RWPE2 (cell line): ENCODE measurements at regions not wholly inside any gene's neighbourhood (a gene's known extent, or its start where the extent isn't known, plus 50 kb on each side); places are given as distances from the start of the nearest gene placed in this dataset.

Experiments
- ATAC-seq: fragments of 200-7000 bp; cut with Tn5 transposase; 3 replicates; pipeline ENCODE4 v1.9.1; 2021; ENCODE audit warnings: low read depth
- DNase-seq: peaks from one replicate; pipeline ENCODE4 v3.0.0-alpha.2; 2020; ENCODE audit warnings: low spot score
- H3K27ac ChIP-seq: fragments of 450-650 bp; 2 replicates; pipeline ENCODE4 v1.5.1; 2017; ENCODE audit warnings: mild to moderate bottlenecking; ENCODE audit not compliant: poor library complexity, severe bottlenecking
- H3K27me3 ChIP-seq: fragments of 250-450 bp; sonication (Bioruptor Pico); 2 replicates; pipeline ENCODE4 v1.5.1; 2021; ENCODE audit warnings: mild to moderate bottlenecking, moderate library complexity; ENCODE audit not compliant: insufficient read depth, poor library complexity, severe bottlenecking
- H3K36me3 ChIP-seq: fragments of 250-450 bp; sonication (Bioruptor Pico); 2 replicates; pipeline ENCODE4 v1.5.1; 2020; ENCODE audit warnings: low read depth, mild to moderate bottlenecking, moderate library complexity
- H3K4me1 ChIP-seq: fragments of 250-450 bp; sonication (Bioruptor Pico); 2 replicates; pipeline ENCODE4 v1.5.1; 2021; ENCODE audit warnings: mild to moderate bottlenecking, moderate library complexity; ENCODE audit not compliant: insufficient read depth, poor library complexity, severe bottlenecking
- H3K4me3 ChIP-seq: fragments of 250-450 bp; sonication (Bioruptor Pico); 2 replicates; pipeline ENCODE4 v1.5.1; 2021; ENCODE audit warnings: mild to moderate bottlenecking, moderate library complexity; ENCODE audit not compliant: severe bottlenecking
- H3K9me3 ChIP-seq: fragments of 250-450 bp; sonication (Bioruptor Pico); 2 replicates; pipeline ENCODE4 v1.5.1; 2021; ENCODE audit warnings: mild to moderate bottlenecking, moderate library complexity; ENCODE audit not compliant: severe bottlenecking
- TF ChIP-seq, protein P1 (sequence below): fragments of 450-650 bp; IDR thresholded peaks from one replicate; pipeline ENCODE4 v1.5.1; 2017; ENCODE audit warnings: mild to moderate bottlenecking, moderate library complexity; ENCODE audit not compliant: poor library complexity, severe bottlenecking

DNA sequence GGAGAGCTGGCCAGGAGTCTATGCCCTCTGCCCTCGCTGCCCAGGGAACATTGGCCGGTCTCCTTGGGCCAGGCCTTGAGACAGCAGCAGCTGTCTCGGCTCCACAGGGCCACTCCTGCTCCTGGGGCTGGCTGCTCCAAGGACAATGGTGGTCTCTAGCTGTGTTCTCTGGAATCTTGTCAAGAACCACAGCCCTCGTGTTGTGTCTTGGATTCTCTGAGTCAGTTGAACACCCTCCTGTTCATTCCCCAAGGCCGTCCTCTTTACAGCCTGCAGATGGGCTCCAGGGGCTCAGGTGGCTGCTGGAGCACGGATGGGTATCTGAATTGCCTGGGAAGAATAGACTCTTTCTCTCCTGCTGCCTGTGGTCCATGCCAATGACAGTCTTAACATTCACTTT lies 511.1 kb downstream of the GLRX3 start:
- Histone ChIP-seq H3K27ac (no peak overlapping the region), H3K4me1 (no peaks in the 10 kb centered on the region), H3K27me3 (no peaks in the 10 kb centered on the region), H3K36me3 (no peaks in the 10 kb centered on the region), H3K9me3 (no peaks in the 10 kb centered on the region), H3K4me3 (no peak overlapping the region)
- no peak for ATAC-seq
- DNase-seq: no peak
- TF ChIP-seq, protein P1, sequence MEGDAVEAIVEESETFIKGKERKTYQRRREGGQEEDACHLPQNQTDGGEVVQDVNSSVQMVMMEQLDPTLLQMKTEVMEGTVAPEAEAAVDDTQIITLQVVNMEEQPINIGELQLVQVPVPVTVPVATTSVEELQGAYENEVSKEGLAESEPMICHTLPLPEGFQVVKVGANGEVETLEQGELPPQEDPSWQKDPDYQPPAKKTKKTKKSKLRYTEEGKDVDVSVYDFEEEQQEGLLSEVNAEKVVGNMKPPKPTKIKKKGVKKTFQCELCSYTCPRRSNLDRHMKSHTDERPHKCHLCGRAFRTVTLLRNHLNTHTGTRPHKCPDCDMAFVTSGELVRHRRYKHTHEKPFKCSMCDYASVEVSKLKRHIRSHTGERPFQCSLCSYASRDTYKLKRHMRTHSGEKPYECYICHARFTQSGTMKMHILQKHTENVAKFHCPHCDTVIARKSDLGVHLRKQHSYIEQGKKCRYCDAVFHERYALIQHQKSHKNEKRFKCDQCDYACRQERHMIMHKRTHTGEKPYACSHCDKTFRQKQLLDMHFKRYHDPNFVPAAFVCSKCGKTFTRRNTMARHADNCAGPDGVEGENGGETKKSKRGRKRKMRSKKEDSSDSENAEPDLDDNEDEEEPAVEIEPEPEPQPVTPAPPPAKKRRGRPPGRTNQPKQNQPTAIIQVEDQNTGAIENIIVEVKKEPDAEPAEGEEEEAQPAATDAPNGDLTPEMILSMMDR: no peak

DNA sequence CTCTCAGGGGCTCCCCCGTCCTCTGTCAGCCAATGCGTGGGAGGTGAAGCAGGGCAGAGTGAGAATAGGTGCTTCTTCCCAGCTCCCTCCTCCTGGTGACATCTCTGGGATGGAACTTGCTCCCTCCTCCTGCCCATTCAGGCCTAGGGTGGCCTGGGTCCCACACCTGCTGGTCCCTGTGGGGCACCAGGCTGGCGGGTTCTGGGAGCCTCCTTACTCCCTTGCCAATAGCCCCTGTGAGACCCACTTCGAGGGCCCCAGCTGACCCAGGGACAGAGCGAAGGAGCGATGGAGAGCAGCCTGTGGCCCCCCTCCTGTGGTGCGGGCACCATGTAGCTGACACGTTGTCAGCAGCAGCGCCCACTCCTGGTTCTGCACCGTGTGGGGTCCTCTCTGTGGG lies 512.6 kb downstream of the GLRX3 start:
- Histone ChIP-seq H3K36me3 (no peaks in the 10 kb centered on the region), H3K9me3 (no peaks in the 10 kb centered on the region), H3K4me3 (no peak overlapping the region), H3K4me1 (no peaks in the 10 kb centered on the region), H3K27ac (no peak overlapping the region), H3K27me3 (no peaks in the 10 kb centered on the region)
- TF ChIP-seq, protein P1: no peak
- DNase-seq (no peak), ATAC-seq (no peak)

DNA sequence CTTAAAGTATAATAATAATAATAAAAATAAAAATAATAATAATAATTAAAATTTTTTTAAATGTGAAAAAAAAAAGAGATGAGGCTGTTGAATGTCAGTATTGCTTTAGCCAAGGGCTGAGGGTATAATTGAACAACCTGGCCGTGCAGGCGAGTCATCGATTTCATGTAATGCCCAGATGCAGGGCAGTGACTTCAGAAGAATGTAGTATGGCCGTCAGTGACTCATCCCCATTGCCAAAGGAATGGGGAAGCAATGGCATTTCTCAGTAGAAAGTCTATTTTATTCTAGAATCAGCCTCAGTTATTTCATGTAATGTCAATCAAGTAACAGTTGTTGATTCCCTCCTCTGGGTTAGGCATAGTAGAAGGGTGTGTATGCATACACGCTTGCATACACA lies 516.4 kb downstream of the GLRX3 start:
- Histone ChIP-seq H3K4me3 (no peak overlapping the region), H3K9me3 (no peaks in the 10 kb centered on the region), H3K27me3 (no peaks in the 10 kb centered on the region), H3K27ac (no peak overlapping the region), H3K36me3 (no peaks in the 10 kb centered on the region), H3K4me1 (no peaks in the 10 kb centered on the region)
- ATAC-seq: peak; percentile 76
- no peak for DNase-seq
- TF ChIP-seq, protein P1: no peak

DNA sequence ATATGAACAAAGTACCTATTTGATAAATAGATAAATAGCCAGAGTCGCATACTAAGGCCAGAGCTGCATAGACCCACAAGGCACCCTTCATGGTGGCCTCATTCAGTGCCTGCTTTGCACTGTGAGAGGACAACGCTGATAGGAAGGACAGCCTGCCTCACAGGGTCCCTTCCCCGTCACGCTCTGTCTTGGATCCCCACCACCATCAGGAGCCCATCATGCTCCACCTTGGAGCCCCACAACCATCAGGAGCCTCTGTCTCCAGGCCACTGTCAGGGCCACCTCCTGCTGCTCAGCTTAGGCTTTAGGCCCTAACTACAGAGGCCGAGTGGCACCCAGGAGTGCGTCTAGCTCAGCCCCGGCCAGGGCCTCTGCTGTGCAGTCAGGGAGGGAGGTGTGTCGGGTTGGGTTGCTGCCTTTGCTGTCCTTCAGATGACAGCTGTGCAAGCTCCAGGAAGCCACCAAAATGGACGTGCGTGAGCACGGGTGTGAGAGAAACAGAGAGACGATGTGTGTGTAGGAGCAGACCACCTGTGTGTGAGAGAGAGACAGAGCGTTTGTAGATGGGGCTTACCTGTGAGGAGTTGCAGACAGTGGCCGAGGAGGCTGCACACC lies 516.9 kb downstream of the GLRX3 start:
- TF ChIP-seq, protein P1: no peak
- Histone ChIP-seq H3K4me1 (no peaks in the 10 kb centered on the region), H3K36me3 (no peaks in the 10 kb centered on the region), H3K27ac (no peak overlapping the region), H3K27me3 (no peaks in the 10 kb centered on the region), H3K4me3 (no peak overlapping the region), H3K9me3 (no peaks in the 10 kb centered on the region)
- ATAC-seq (no peak), DNase-seq (no peak)

DNA sequence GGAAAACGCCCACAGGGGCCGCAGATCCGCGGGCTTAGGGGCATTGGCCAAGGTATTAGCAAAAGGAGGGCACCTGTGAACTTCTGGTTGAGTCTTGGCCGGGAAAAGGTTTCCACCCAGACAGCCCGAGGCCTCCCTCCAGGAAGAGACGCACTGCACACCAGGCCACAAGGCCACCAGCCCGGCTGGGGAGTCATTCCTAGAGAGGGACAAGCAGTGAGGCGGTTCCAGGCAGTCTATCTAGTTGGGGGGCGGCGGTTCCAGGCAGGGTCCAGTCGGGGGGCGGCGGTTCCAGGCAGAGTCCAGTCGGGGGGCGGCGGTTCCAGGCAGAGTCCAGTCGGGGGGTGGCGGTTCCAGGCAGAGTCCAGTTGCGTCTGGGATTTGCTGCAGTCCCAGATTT lies 518.5 kb downstream of the GLRX3 start:
- TF ChIP-seq, protein P1: no peak
- ATAC-seq: no peak
- no peaks in the 10 kb centered on the region for H3K4me1 ChIP-seq

More for the DNA sequence above, 518.5 kb downstream of the GLRX3 start:
- no peak for DNase-seq
- Histone ChIP-seq H3K4me3 (no peak overlapping the region), H3K36me3 (no peaks in the 10 kb centered on the region), H3K9me3 (no peaks in the 10 kb centered on the region), H3K27me3 (no peaks in the 10 kb centered on the region), H3K27ac (no peak overlapping the region)
